ENCODE measurements at regions not wholly inside any gene's neighbourhood (a gene's known extent, or its start where the extent isn't known, plus 50 kb on each side); places are given as distances from the start of the nearest gene placed in this dataset.
"Not testable (repeated sequence)": the region's sequence is repeated elsewhere in the genome, so short reads cannot be mapped to it uniquely, and the experiment has no call there.

- no peak for TF ChIP-seq CEBPB (IDR thresholded peaks at IDR 0.05; ENCODE audit: low read depth, low read length)
- TF ChIP-seq KDM1A (IDR thresholded peaks at IDR 0.05; ENCODE audit: borderline replicate concordance, low read length) = no peak
- no peak for TF ChIP-seq ATF2 (IDR thresholded peaks at IDR 0.05; ENCODE audit: low read length)
- no peak for TF ChIP-seq PHF8 (conservative IDR thresholded peaks at IDR 0.05; ENCODE audit: low read depth, low read length)
- no peak for TF ChIP-seq CBX8 (IDR thresholded peaks at IDR 0.05; ENCODE audit: borderline replicate concordance, low read depth, low read length)
- no peak for TF ChIP-seq TCF12 (IDR thresholded peaks at IDR 0.05; ENCODE audit: low read depth, low read length)
Observed at GRCh38 chr7:81383846-81384245, 386.0 kb downstream of the HGF start (continued).

GRCh38 chr7:81374641-81375040 lies 395.2 kb downstream of the HGF start:
- H3K27ac ChIP-seq (ENCODE audit: low read depth, low read length); H4K5ac ChIP-seq (ENCODE audit: insufficient read length, low read depth, low read length); H3K56ac ChIP-seq (replicated peaks; ENCODE audit: insufficient read length, low read depth, low read length); H3K23ac ChIP-seq (ENCODE audit: insufficient read length); POLR2A ChIA-PET (ENCODE audit: partially characterized antibody); H3K36me3 ChIP-seq (ENCODE audit: control insufficient read depth in 2 of 4, insufficient read depth in 4 of 4, low read length in 3 of 4); H2BK20ac ChIP-seq (ENCODE audit: low read length); H3K79me2 ChIP-seq (ENCODE audit: control insufficient read depth in 1 of 2, insufficient read depth in 2 of 2, low read length in 2 of 2); H4K20me1 ChIP-seq (replicated peaks in 1 of 2; ENCODE audit: control insufficient read depth in 1 of 2, insufficient read depth in 2 of 2, low read length in 2 of 2); H2AFZ ChIP-seq (ENCODE audit: low read length); H3K18ac ChIP-seq (ENCODE audit: extremely low read depth, low read length); H3K27me3 ChIP-seq (replicated peaks in 1 of 4; ENCODE audit: control insufficient read depth in 3 of 4, extremely low read depth in 1 of 4, insufficient read depth in 3 of 4, low read length in 3 of 4); CTCF ChIA-PET (ENCODE audit: partially characterized antibody); FAIRE-seq; H2BK5ac ChIP-seq (ENCODE audit: low read depth, low read length); H3K9me3 ChIP-seq (ENCODE audit: insufficient read depth in 2 of 2, low read depth in 1 of 2, low read length in 1 of 2); H3K23me2 ChIP-seq (ENCODE audit: low read depth, low read length); DNase-seq (ENCODE audit: low read depth in 1 of 2, low spot score in 2 of 2); H2BK12ac ChIP-seq (ENCODE audit: low read depth, low read length); H3K4me3 ChIP-seq (ENCODE audit: extremely low read depth in 1 of 4, insufficient read depth in 2 of 4, low read depth in 3 of 4, low read length in 4 of 4); H2AK5ac ChIP-seq (ENCODE audit: low read depth, low read length); H3K4me1 ChIP-seq (replicated peaks in 1 of 4; ENCODE audit: control insufficient read depth in 3 of 4, insufficient read depth in 4 of 4, low read length in 3 of 4); H4K8ac ChIP-seq (ENCODE audit: extremely low read depth, insufficient read depth, low read length); H2BK120ac ChIP-seq (replicated peaks; ENCODE audit: low read depth, low read length); H3K4me2 ChIP-seq (ENCODE audit: insufficient read depth in 1 of 2, low read depth in 2 of 2, low read length in 2 of 2); H3K4ac ChIP-seq (replicated peaks; ENCODE audit: insufficient read length, low read depth, low read length); H3K79me1 ChIP-seq (ENCODE audit: low read depth, low read length); H4K91ac ChIP-seq (replicated peaks; ENCODE audit: insufficient read length, low read length); H2BK15ac ChIP-seq (ENCODE audit: low read length); H3K9ac ChIP-seq (replicated peaks in 1 of 4; ENCODE audit: extremely low read depth in 1 of 4, low read depth in 3 of 4, low read length in 3 of 4); H3K14ac ChIP-seq (ENCODE audit: insufficient read length): not testable (repeated sequence)
